IPS-20b (cell line): ENCODE measurements at regions not wholly inside any gene's neighbourhood (a gene's known extent, or its start where the extent isn't known, plus 50 kb on each side); places are given as distances from the start of the nearest gene placed in this dataset.
A peak's percentile ranks its signal among the peaks of the same experiment; 100 is the strongest.

Experiments
- H3K27ac ChIP-seq: one replicate; pipeline ENCODE4 v1.5.1; 2013; ENCODE audit warnings: low read length
- H3K27me3 ChIP-seq: 2 replicates; pipeline ENCODE4 v1.6.1; 2013; ENCODE audit warnings: mild to moderate bottlenecking, low read length, inconsistent platforms; ENCODE audit not compliant: insufficient read depth
- H3K36me3 ChIP-seq: 2 replicates; pipeline ENCODE4 v1.6.1; 2013; ENCODE audit warnings: low read depth, mild to moderate bottlenecking, inconsistent platforms, low read length, moderate library complexity; ENCODE audit not compliant: insufficient read depth
- H3K4me1 ChIP-seq: 2 replicates; pipeline ENCODE4 v1.6.1; 2013; ENCODE audit warnings: mild to moderate bottlenecking, control low read depth, inconsistent platforms, low read length, moderate library complexity; ENCODE audit not compliant: insufficient read depth
- H3K4me3 ChIP-seq: 2 replicates; pipeline ENCODE4 v1.5.1; 2013; ENCODE audit warnings: mild to moderate bottlenecking, low read length, inconsistent platforms
- H3K9ac ChIP-seq: 2 replicates; pipeline ENCODE4 v1.6.1; 2013; ENCODE audit warnings: low read depth, mild to moderate bottlenecking, inconsistent platforms, low read length, moderate library complexity
- H3K9me3 ChIP-seq: 2 replicates; pipeline ENCODE4 v1.6.1; 2013; ENCODE audit warnings: mild to moderate bottlenecking, low read depth, low read length, inconsistent platforms; ENCODE audit not compliant: insufficient read depth

DNA sequence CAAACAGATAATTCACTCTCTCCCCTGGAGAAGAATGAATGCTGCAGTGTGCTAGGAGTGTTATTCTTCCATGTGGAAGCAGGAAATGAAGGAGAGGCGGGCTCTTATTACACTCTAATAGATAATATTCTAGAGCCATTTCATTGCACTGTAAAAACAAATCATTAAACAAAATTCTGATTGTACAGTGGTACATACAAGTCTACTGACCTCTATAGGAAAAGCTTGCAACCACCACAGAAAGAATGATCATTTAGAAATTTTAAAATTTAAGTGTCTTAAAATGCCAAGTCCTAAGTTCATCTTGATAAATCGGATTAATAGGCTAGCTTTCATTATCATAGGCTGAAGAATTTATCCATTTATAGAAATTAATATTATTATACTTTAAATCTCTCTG is 960.3 kb upstream of the LRRN3 start:
- Histone ChIP-seq H3K9ac (no peak overlapping the region), H3K4me3 (no peak overlapping the region), H3K27ac (no peak overlapping the region), H3K27me3 (no peaks in the 10 kb centered on the region), H3K36me3 (no peaks in the 10 kb centered on the region), H3K9me3 (no peaks in the 10 kb centered on the region), H3K4me1 (no peaks in the 10 kb centered on the region)

DNA sequence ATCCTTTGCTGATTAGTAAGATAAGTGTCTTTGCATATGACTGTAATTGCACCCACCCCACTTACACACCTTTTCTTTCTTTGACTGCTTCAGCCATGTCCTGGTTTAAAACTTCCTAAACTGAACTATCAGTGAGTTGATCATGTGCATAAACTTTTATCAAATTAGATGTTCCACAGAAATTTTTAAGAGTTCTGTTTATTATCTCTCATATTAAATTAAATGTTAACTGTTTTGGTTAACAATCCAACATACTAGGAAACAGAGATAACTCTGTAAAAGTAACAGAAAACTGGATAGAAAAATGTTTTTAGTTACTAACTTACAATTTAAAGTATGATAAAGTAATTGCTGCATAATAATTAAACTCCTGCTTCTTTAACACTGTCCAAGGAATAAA is 959.6 kb upstream of the LRRN3 start:
- no peaks in the 10 kb centered on the region for H3K27me3 ChIP-seq
- no peaks in the 10 kb centered on the region for H3K36me3 ChIP-seq
- H3K4me1 ChIP-seq, result no peaks in the 10 kb centered on the region
- no peak overlapping the region for H3K4me3 ChIP-seq
- H3K9me3 ChIP-seq, result no peaks in the 10 kb centered on the region
- no peak overlapping the region for H3K27ac ChIP-seq
- H3K9ac ChIP-seq, result no peak overlapping the region

DNA sequence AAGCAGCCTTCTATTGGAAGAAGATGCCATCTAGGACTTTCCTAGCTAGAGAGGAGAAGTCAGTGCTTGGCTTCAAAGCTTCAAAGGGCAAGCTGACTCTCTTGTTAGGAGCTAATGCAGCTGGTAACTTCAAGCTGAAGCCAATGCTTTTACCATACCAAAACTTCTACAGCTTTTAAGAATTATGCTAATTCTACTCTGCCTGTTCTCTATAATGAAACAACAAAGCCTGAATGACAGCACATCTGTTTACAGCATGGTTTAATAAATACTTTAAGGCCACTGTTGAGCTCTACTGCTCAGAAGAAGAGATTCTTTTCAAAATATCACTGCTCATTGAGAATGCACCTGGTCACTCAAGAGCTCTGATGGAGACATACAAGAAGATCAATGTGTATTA is 951.9 kb upstream of the LRRN3 start:
- no peaks in the 10 kb centered on the region; the same call in 1 of the 2 replicates for H3K4me1 ChIP-seq
- no peaks in the 10 kb centered on the region for H3K27me3 ChIP-seq
- no peak overlapping the region for H3K9ac ChIP-seq
- no peak overlapping the region for H3K4me3 ChIP-seq
- no peak overlapping the region for H3K27ac ChIP-seq
- H3K36me3 ChIP-seq, result no peaks in the 10 kb centered on the region
- H3K9me3 ChIP-seq, result no peaks in the 10 kb centered on the region

DNA sequence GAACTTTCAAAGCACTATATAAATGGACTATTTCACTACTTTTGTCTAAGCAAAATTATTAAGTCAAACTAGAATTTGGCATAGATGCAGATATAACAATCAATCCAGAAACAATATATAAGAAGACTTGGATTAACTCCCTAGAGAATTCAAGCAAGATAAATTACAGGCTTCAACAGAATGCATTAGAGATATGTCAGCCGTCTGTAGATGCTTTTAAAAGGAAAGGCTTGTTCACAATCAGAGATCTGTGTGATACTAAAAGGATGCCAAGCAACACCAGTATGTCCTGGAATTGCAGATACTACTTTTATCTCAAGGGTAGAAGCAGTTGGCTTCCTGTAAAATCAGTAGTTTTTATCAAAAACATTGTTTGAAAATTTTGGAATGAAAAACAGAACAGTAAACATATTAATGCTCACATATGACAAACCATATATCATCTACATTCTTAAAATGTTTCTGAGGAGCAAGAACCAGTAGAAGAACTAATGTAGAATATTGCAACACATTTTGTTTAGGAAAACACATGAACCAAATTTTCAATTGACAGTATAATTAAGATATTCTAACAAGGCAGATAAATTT is 947.9 kb upstream of the LRRN3 start:
- no peak overlapping the region for H3K27ac ChIP-seq
- H3K36me3 ChIP-seq, result no peaks in the 10 kb centered on the region
- peaks cover under 1% of the 10 kb centered on the region; the same call in 1 of the 2 replicates for H3K9me3 ChIP-seq
- no peaks in the 10 kb centered on the region for H3K27me3 ChIP-seq
- no peak overlapping the region for H3K9ac ChIP-seq
- H3K4me1 ChIP-seq, result no peaks in the 10 kb centered on the region; the same call in 1 of the 2 replicates
- H3K4me3 ChIP-seq, result no peak overlapping the region

DNA sequence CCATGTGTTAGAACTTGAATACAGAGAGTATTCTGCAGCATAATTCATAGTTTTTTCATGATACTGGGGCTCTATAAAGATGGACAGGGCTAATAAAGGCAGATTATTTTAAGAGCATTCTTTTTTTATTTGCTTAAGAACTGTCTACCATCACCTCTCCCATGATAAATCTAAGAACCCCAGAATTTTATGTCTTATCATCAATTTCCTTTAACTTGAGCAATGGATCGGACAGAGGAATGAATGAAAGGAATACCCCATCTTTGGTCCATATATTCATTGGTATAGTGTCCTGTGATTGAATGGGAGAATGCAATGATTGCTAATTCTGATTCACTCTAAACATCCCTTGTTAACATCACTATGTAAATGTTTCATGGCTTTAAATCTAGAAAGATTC is 946.3 kb upstream of the LRRN3 start:
- no peak overlapping the region for H3K9ac ChIP-seq
- no peaks in the 10 kb centered on the region for H3K27me3 ChIP-seq
- H3K9me3 ChIP-seq, result peaks cover 15% of the 10 kb centered on the region
- no peak overlapping the region for H3K4me3 ChIP-seq
- peaks cover 8% of the 10 kb centered on the region; the same call in 1 of the 2 replicates for H3K36me3 ChIP-seq
- H3K27ac ChIP-seq, result no peak overlapping the region
- no peaks in the 10 kb centered on the region for H3K4me1 ChIP-seq

DNA sequence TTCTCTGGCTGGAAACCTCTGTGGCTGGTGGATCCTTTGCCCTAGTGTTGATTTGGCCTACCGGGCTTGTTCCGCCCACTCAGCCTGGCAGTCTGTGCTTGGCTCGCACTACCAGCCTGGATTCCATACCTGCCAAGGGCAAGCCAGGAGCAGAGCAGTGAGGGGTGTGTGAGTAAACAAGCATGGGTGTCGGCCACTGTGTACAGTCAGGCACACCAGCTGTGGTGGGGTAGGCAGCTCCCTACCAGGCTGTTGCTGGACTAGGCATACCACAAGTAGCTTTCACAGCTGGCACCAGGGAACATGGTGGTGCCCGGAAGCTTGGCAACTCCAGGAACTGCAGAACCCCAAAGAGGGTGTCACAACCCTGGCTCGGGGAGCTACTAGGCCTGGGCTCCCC is 942.9 kb upstream of the LRRN3 start:
- Histone ChIP-seq H3K36me3 (peaks cover 8% of the 10 kb centered on the region; the same call in 1 of the 2 replicates), H3K4me1 (no peaks in the 10 kb centered on the region), H3K27ac (no peak overlapping the region), H3K4me3 (no peak overlapping the region), H3K27me3 (no peaks in the 10 kb centered on the region), H3K9me3 (peaks cover 15% of the 10 kb centered on the region), H3K9ac (no peak overlapping the region)

DNA sequence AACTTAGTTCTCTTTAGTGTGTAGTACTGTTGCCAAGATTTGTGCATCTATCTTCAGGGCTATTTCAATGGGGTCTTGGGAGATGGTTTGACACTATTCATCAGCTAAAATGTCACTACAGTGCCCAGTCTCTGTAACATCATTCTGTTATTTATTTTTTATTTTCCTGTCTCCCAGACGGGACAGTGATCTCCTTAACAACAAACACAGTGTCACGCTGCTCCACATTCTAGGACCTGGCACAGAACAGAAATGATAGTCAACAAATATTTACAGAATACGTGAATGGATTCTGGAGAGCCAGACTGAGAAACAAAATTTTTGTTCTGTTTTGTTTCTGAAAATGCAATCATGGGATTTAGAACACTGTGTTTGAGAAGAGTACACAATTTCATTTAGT is 937.7 kb upstream of the LRRN3 start:
- Histone ChIP-seq H3K4me1 (peaks cover 4% of the 10 kb centered on the region; the same call in 1 of the 2 replicates), H3K9ac (no peak overlapping the region), H3K36me3 (peaks cover 8% of the 10 kb centered on the region; the same call in 1 of the 2 replicates), H3K27ac (no peak overlapping the region), H3K4me3 (no peak overlapping the region), H3K9me3 (peaks cover 13% of the 10 kb centered on the region), H3K27me3 (no peaks in the 10 kb centered on the region)

DNA sequence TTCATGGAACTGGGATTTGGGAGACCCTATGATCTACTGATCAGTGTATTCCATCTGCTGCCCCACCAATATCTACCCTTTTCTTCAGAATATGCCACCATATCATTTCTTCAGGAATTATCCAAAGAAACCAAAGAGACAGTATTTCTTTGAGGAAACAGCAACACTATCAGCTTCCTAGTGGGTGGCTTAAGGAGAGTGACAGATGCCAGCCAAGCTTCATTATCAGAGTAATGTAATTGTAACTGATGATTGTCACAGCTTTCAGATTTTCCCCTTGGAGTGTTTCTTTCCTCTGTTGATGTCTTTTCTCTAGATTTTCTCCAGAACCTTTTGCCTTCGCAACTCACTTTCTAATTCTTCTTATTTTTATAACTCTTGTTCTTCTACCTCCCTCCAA is 934.4 kb upstream of the LRRN3 start:
- Histone ChIP-seq H3K9me3 (no peaks in the 10 kb centered on the region), H3K36me3 (no peaks in the 10 kb centered on the region), H3K9ac (no peak overlapping the region), H3K27me3 (no peaks in the 10 kb centered on the region), H3K27ac (no peak overlapping the region), H3K4me3 (no peak overlapping the region), H3K4me1 (peaks cover 4% of the 10 kb centered on the region; the same call in 1 of the 2 replicates)

DNA sequence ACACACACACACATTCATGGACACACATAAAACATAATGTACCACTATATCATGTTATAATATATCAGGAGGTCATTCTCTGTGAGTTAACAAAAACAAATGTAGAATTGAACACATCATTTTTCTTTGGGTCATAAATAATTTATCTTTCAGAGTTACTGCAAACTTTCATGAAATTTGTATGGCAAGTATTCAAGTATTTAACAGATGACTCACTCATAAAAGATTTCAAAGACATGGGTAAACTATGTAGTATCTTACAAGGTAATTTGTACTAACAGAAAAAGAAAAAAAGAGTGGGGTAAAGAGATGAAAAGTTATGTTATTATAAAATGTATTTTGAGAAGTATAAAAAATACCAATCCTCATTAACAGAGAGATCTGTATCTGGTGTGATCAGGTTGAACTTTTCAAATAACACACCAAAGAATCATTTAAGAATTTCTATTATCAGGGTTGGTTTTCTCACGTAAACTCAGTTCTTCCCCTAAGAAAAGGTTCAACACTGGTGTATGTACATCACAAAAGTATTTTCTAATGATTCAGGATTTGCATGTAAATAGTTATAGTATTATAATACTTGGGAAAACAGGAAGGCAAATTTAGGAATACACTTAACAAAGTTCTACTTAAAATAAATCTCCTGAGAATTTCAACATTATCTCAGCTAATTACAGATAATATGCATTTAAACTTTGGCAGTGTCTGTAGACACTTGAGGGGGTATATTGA is 933.1 kb upstream of the LRRN3 start:
- H3K4me3 ChIP-seq, result peak overlapping the region; percentile 6; the same call in 1 of the 2 replicates

DNA sequence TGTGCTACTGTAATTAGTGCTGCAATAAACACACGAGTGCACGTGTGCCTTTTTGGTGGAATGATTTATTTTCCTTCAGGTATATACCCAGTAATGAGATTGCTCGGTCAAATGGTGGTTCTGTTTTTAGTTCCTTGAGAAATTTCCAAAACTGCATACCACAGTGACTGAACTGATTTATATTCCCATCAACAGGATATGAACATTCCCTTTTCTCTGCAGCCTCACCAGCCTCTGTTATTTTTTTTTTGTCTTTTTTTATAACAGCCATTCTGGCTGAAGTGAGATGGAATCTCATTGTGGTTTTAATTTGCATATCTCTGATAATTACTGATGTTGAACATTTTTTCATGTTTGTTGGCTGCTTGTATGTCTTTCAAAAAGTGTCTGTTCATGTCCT is 922.9 kb upstream of the LRRN3 start:
- no peak overlapping the region for H3K9ac ChIP-seq
- H3K4me3 ChIP-seq, result no peak overlapping the region
- H3K4me1 ChIP-seq, result no peaks in the 10 kb centered on the region
- H3K36me3 ChIP-seq, result no peaks in the 10 kb centered on the region
- no peaks in the 10 kb centered on the region for H3K27me3 ChIP-seq
- H3K9me3 ChIP-seq, result no peaks in the 10 kb centered on the region
- no peak overlapping the region for H3K27ac ChIP-seq

More for the DNA sequence above, 933.1 kb upstream of the LRRN3 start:
- Histone ChIP-seq H3K4me1 (peaks cover 4% of the 10 kb centered on the region; the same call in 1 of the 2 replicates), H3K9me3 (no peaks in the 10 kb centered on the region), H3K27ac (no peak overlapping the region), H3K27me3 (no peaks in the 10 kb centered on the region), H3K36me3 (no peaks in the 10 kb centered on the region), H3K9ac (no peak overlapping the region)

DNA sequence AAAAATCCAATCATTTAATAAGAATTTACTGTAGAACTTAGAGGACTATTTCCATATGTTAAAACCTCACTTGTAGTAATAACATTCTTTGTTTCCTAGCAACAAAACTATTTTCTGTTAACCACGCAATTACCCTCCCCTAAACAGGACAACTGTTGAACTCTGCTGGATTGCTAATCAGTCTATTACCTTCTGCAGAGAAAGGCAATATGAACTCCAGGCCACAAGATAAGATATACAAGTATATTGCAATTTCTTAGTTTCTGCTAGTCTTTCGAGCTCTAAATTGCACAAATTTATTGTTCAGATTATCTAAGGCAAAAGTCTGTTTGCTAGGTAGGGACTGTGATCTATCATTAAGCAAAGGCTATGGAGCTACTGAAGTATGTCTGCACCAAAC is 920.1 kb upstream of the LRRN3 start:
- no peak overlapping the region for H3K4me3 ChIP-seq
- H3K9me3 ChIP-seq, result no peaks in the 10 kb centered on the region
- no peak overlapping the region for H3K27ac ChIP-seq
- H3K27me3 ChIP-seq, result no peaks in the 10 kb centered on the region
- no peaks in the 10 kb centered on the region for H3K36me3 ChIP-seq
- H3K4me1 ChIP-seq, result no peaks in the 10 kb centered on the region
- H3K9ac ChIP-seq, result no peak overlapping the region

DNA sequence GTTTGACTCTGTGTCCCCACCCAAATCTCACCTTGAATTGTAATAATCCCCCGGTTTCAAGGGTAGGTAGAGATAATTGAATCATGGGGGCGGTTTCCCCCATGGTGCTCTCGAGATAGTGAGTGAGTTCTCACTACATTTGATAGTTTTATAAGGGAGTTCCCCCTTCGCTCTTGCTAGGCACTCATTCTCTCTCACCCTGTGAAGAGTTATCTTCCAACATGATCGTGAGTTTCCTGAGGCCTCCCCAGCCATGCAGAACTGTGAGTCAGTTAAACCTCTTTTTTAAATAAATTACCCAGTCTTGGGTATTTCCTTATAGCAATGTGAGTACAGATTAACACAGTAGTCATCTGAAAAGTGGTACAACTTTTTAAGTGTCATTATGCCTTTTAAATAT is 913.5 kb upstream of the LRRN3 start:
- no peaks in the 10 kb centered on the region for H3K27me3 ChIP-seq
- H3K4me3 ChIP-seq, result no peak overlapping the region
- no peak overlapping the region for H3K9ac ChIP-seq
- H3K4me1 ChIP-seq, result peaks cover 2% of the 10 kb centered on the region; the same call in 1 of the 2 replicates
- no peak overlapping the region for H3K27ac ChIP-seq
- no peaks in the 10 kb centered on the region for H3K9me3 ChIP-seq
- no peaks in the 10 kb centered on the region for H3K36me3 ChIP-seq
